Naive thymus-derived CD8-positive, alpha-beta T cell (primary cell): ENCODE measurements at regions not wholly inside any gene's neighbourhood (a gene's known extent, or its start where the extent isn't known, plus 50 kb on each side); places are given as distances from the start of the nearest gene placed in this dataset.

Experiments used
- ATAC-seq, 2 donors: fragments of 150-1000 bp; cut with Tn5 transposase in 1 of 2; sonication (Bioruptor Pico), chemical (Tn5 transposase) in 1 of 2; 1 replicate in 1 of 2; 2 replicates in 1 of 2; pipeline ENCODE4 v1.10.0; 2021; ENCODE audit warnings: mild to moderate bottlenecking in 2 of 2, moderate library complexity in 2 of 2
- POLR2A ChIA-PET: fragments of 350-600 bp; sonication (Branson Sonifier 250); formaldehyde crosslinking; loops from one replicate; lab custom pipeline; 2021; ENCODE audit warnings: antibody characterized with exemption; lab: Charles Lee
- DNase-seq, 10 donors: peaks; one replicate each; pipeline versions ENCODE4 v3.0.0 to v3.0.0-alpha.2; 2020 to 2022
- H3K27ac Mint-ChIP-seq, 10 donors: one replicate each; pipeline ENCODE4 v1.8.0; 2020 to 2022; ENCODE audit warnings: mild to moderate bottlenecking in 10 of 10, mixed read lengths in 10 of 10, moderate library complexity in 4 of 10, inconsistent platforms in 1 of 10
- H3K27me3 Mint-ChIP-seq, 5 donors: one replicate each; pipeline ENCODE4 v1.8.0; 2021 to 2022; ENCODE audit warnings: mixed read lengths in 5 of 5
- H3K36me3 Mint-ChIP-seq, 3 donors: one replicate each; pipeline ENCODE4 v1.8.0; 2020 to 2022; ENCODE audit warnings: mixed read lengths in 3 of 3, mild to moderate bottlenecking in 2 of 3, inconsistent platforms in 1 of 3
- H3K4me1 Mint-ChIP-seq, 4 donors: one replicate each; pipeline ENCODE4 v1.8.0; 2021 to 2022; ENCODE audit warnings: mixed read lengths in 4 of 4
- H3K4me3 Mint-ChIP-seq, 10 donors: one replicate each; pipeline ENCODE4 v1.8.0; 2020 to 2022; ENCODE audit warnings: mild to moderate bottlenecking in 10 of 10, mixed read lengths in 10 of 10, moderate library complexity in 6 of 10, inconsistent platforms in 1 of 10
- H3K9me3 Mint-ChIP-seq, 9 donors: one replicate each; pipeline ENCODE4 v1.8.0; 2020 to 2022; ENCODE audit warnings: mixed read lengths in 9 of 9, mild to moderate bottlenecking in 3 of 9, inconsistent platforms in 1 of 9, moderate library complexity in 1 of 9

DNA sequence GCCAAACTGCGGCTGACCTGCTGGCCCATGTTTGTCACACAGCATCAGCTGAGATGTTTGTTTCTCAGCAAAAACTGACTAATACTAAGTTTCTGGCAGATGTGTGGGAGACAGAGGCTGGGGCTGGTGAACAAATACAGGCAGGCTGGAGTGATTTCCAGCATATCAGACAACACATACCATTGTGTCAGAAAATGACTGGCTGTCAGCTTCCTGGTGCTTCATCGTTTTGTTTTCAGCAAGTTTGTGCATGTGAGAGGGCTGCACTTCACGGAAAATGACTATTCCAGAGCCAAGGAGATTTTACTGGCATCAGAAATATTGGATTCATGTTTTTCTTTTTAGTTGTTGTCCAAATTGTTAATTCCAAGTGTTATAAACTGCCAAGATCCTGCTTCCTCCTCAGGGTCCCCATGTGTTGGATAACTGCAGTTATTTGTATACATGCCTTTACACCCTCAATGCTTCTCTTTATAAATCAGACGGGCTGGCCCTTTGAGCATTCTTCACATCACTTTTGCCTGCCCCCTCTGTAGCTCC lies 145.7 kb downstream of the GALC start:
- no peak for ATAC-seq
- Mint-ChIP-seq H3K27ac (no peak overlapping the region), H3K9me3 (peaks cover 0 to 3% (median 0%) of the 10 kb centered on the region in 9 donors), H3K27me3 (peaks cover 9 to 23% (median 18%) of the 10 kb centered on the region in 5 donors), H3K4me3 (no peak overlapping the region), H3K4me1 (no peaks in the 10 kb centered on the region), H3K36me3 (no peaks in the 10 kb centered on the region)
- POLR2A ChIA-PET = no interaction called here
- DNase-seq = no peak

DNA sequence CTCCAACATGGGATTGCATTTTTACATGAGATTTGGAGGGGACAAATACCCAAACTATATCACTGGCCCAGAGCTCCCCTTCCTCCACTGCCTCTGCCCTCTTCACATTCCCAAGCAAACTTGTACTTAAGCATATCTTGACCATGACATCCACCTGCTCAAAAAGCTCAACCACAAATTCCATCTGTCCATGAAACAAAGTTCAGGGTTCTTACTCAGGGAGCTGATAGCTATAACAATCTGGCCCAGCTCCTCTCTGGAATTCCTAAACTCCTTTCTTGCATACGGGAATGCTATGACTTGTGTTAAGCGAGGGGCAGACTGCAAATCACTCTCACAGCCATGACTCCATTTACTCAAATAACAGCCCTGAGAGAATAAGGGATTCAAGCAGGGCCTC lies 152.1 kb downstream of the GALC start:
- POLR2A ChIA-PET = no interaction called here
- H3K4me1 Mint-ChIP-seq = no peaks in the 10 kb centered on the region

GRCh38 chr14:87838931-87839330 lies 154.1 kb downstream of the GALC start:
- H3K4me3 Mint-ChIP-seq = no peak overlapping the region
- H3K36me3 Mint-ChIP-seq = no peaks in the 10 kb centered on the region
- no peaks in the 10 kb centered on the region for H3K4me1 Mint-ChIP-seq
- ATAC-seq (no peak), DNase-seq (no peak)
- no peaks in the 10 kb centered on the region for H3K9me3 Mint-ChIP-seq
- POLR2A ChIA-PET = no interaction called here
- H3K27me3 Mint-ChIP-seq = peaks cover 0 to 28% (median 7%) of the 10 kb centered on the region in 5 donors
- H3K27ac Mint-ChIP-seq = no peak overlapping the region

More for the DNA sequence above, 152.1 kb downstream of the GALC start:
- no peaks in the 10 kb centered on the region for H3K36me3 Mint-ChIP-seq
- DNase-seq (no peak), ATAC-seq (no peak)
- H3K9me3 Mint-ChIP-seq = no peaks in the 10 kb centered on the region
- peaks cover 0 to 26% (median 10%) of the 10 kb centered on the region in 5 donors for H3K27me3 Mint-ChIP-seq
- no peak overlapping the region for H3K4me3 Mint-ChIP-seq
- no peak overlapping the region for H3K27ac Mint-ChIP-seq

DNA sequence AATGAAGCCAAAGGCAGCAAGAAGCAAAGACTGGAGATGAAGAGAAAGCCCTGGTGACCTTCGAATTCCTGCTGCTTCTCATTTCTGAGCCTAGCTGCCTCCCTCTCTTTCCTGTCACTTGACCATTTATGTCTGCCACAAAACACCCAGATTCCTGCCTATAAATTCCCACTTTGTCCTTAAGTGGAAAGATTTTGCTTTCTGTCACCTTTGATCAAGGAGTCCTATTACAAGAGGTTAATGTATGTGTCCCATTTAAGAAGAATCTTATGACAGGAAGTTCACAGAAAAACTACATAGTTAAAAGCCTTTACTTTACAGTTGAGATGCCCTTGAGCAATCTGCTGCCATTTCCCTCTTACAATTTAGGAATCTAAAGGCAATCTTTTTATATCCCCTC lies 155.7 kb downstream of the GALC start:
- Mint-ChIP-seq H3K9me3 (peaks cover 0 to 6% (median 0%) of the 10 kb centered on the region in 9 donors), H3K4me3 (no peak overlapping the region), H3K27me3 (peaks cover 0 to 28% (median 10%) of the 10 kb centered on the region in 5 donors), H3K36me3 (no peaks in the 10 kb centered on the region), H3K27ac (no peak overlapping the region), H3K4me1 (no peaks in the 10 kb centered on the region)
- no peak for DNase-seq
- POLR2A ChIA-PET = no interaction called here
- no peak for ATAC-seq

DNA sequence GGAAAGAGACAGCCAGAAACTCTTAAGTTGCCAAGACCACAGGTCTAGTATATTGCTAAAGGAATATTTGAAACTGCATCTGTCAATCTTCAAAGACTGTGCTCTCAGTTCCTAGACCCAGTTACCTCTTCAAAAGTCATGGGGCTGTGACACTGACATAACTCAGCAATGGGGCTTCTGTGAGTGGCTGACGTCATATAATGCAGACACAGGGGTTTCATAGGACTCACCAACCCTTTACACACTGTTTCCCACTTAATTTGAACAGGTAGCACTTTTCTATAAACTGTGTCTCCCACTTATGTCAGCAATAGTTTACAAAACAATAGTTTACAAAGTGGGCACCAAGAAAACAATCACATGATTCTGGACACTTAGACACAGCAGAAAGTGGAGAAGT lies 158.4 kb downstream of the GALC start:
- Mint-ChIP-seq H3K4me3 (no peak overlapping the region), H3K27ac (no peak overlapping the region), H3K27me3 (peaks cover 2 to 47% (median 10%) of the 10 kb centered on the region in 5 donors), H3K36me3 (no peaks in the 10 kb centered on the region), H3K4me1 (no peaks in the 10 kb centered on the region), H3K9me3 (peaks cover 0 to 9% (median 0%) of the 10 kb centered on the region in 9 donors)
- POLR2A ChIA-PET = no interaction called here
- DNase-seq (no peak), ATAC-seq (no peak)

DNA sequence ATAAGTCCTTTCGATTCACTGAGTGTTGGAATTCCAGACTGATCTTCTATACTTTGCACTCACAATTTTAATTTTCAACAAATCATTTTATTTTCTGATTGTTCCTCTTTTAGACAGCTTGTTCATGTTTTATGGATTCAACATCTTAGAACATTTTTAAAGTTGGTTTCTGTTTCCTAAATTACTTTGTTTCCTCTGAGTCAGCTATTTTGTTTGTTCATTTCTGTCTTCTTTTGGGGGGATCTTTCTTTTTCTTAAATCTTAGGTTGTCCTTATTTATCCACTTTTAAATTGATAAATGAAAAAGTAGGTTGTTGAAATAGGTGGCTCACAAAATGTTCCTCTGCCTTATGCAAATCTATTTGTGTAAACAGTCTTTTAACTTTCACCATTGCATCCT lies 160.0 kb downstream of the GALC start:
- no peak overlapping the region for H3K4me3 Mint-ChIP-seq
- DNase-seq (no peak), ATAC-seq (no peak)
- H3K27ac Mint-ChIP-seq = no peak overlapping the region
- no peaks in the 10 kb centered on the region for H3K4me1 Mint-ChIP-seq
- no peaks in the 10 kb centered on the region for H3K36me3 Mint-ChIP-seq
- POLR2A ChIA-PET = no interaction called here
- H3K27me3 Mint-ChIP-seq = peaks cover 6 to 45% (median 10%) of the 10 kb centered on the region in 5 donors
- H3K9me3 Mint-ChIP-seq = peaks cover 0 to 9% (median 0%) of the 10 kb centered on the region in 9 donors

- no peaks in the 10 kb centered on the region for H3K36me3 Mint-ChIP-seq
- POLR2A ChIA-PET = no interaction called here
- H3K4me3 Mint-ChIP-seq = no peak overlapping the region
- H3K9me3 Mint-ChIP-seq = peaks cover 0 to 9% (median 0%) of the 10 kb centered on the region in 9 donors
- H3K27ac Mint-ChIP-seq = no peak overlapping the region
- H3K4me1 Mint-ChIP-seq = no peaks in the 10 kb centered on the region
- H3K27me3 Mint-ChIP-seq = peaks cover 5 to 36% (median 10%) of the 10 kb centered on the region in 5 donors
- DNase-seq (no peak), ATAC-seq (no peak)
Observed at GRCh38 chr14:87830443-87831096, 162.4 kb downstream of the GALC start.

GRCh38 chr14:87829543-87829942 lies 163.4 kb downstream of the GALC start:
- DNase-seq (no peak), ATAC-seq (no peak)
- Mint-ChIP-seq H3K4me3 (no peak overlapping the region), H3K4me1 (no peaks in the 10 kb centered on the region), H3K36me3 (no peaks in the 10 kb centered on the region), H3K27ac (no peak overlapping the region), H3K27me3 (peaks cover 5 to 29% (median 8%) of the 10 kb centered on the region in 5 donors), H3K9me3 (peaks cover 0 to 9% (median 0%) of the 10 kb centered on the region in 9 donors)
- POLR2A ChIA-PET = no interaction called here

GRCh38 chr14:87824266-87824665 lies 168.7 kb downstream of the GALC start:
- no peak overlapping the region for H3K27ac Mint-ChIP-seq
- peaks cover 0 to 2% (median 0%) of the 10 kb centered on the region in 9 donors for H3K9me3 Mint-ChIP-seq
- no peaks in the 10 kb centered on the region for H3K36me3 Mint-ChIP-seq
- DNase-seq (no peak), ATAC-seq (no peak)
- peaks cover 1 to 9% (median 4%) of the 10 kb centered on the region in 5 donors for H3K27me3 Mint-ChIP-seq
- H3K4me3 Mint-ChIP-seq = no peak overlapping the region
- POLR2A ChIA-PET = no interaction called here
- no peaks in the 10 kb centered on the region for H3K4me1 Mint-ChIP-seq

GRCh38 chr14:87816416-87816815 lies 176.6 kb downstream of the GALC start:
- H3K9me3 Mint-ChIP-seq = peaks cover 0 to 23% (median 14%) of the 10 kb centered on the region in 9 donors

GRCh38 chr14:87815121-87815520 lies 177.9 kb downstream of the GALC start:
- DNase-seq = peak in 1 of 10 donors; percentile 60
- Mint-ChIP-seq H3K36me3 (peaks cover 0 to 16% (median 0%) of the 10 kb centered on the region in 3 donors), H3K4me3 (no peak overlapping the region), H3K9me3 (peaks cover 0 to 23% (median 14%) of the 10 kb centered on the region in 9 donors), H3K27me3 (peaks cover 8 to 36% (median 11%) of the 10 kb centered on the region in 5 donors), H3K27ac (peak overlapping the region in 1 of 10 donors; percentile 40), H3K4me1 (no peaks in the 10 kb centered on the region)
- POLR2A ChIA-PET = no interaction called here
- no peak for ATAC-seq

More at GRCh38 chr14:87816416-87816815, 176.6 kb downstream of the GALC start:
- DNase-seq (no peak), ATAC-seq (no peak)
- Mint-ChIP-seq H3K36me3 (peaks cover 0 to 16% (median 0%) of the 10 kb centered on the region in 3 donors), H3K27ac (no peak overlapping the region), H3K4me3 (no peak overlapping the region), H3K4me1 (no peaks in the 10 kb centered on the region), H3K27me3 (peaks cover 6 to 27% (median 9%) of the 10 kb centered on the region in 5 donors)
- POLR2A ChIA-PET = no interaction called here

GRCh38 chr14:87813686-87814085 lies 179.3 kb downstream of the GALC start:
- H3K9me3 Mint-ChIP-seq = peaks cover 0 to 16% (median 10%) of the 10 kb centered on the region in 9 donors
- DNase-seq = no peak
- no peak for ATAC-seq
- peaks cover 7 to 47% (median 13%) of the 10 kb centered on the region in 5 donors for H3K27me3 Mint-ChIP-seq
- no peak overlapping the region for H3K4me3 Mint-ChIP-seq
- POLR2A ChIA-PET = no interaction called here
- peaks cover 0 to 1% (median 0%) of the 10 kb centered on the region in 4 donors for H3K4me1 Mint-ChIP-seq
- H3K27ac Mint-ChIP-seq = no peak overlapping the region
- H3K36me3 Mint-ChIP-seq = peaks cover 0 to 16% (median 0%) of the 10 kb centered on the region in 3 donors

DNA sequence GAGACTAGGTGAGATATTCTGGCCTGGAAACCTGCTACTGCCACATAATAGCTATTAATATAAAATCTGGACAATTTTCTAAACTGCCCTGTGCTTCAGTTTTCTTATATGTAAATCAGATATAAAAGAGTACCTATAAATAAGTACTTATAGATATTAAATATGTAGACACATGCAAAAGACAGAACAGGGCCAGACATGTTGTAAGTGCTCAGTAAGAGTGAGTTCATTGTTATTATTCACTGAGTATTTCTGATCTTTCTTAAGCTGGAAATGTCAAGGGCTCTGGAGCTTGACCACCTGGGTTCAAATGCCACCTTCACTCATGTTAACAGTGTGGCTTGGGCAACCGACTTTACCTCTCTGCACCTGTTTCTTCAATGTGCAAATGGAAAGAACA lies 179.8 kb downstream of the GALC start:
- Mint-ChIP-seq H3K36me3 (peaks cover 0 to 11% (median 0%) of the 10 kb centered on the region in 3 donors), H3K27me3 (peaks cover 5 to 44% (median 13%) of the 10 kb centered on the region in 5 donors), H3K4me1 (peaks cover 0 to 1% (median 0%) of the 10 kb centered on the region in 4 donors), H3K27ac (no peak overlapping the region), H3K9me3 (peaks cover 0 to 11% (median 8%) of the 10 kb centered on the region in 9 donors), H3K4me3 (no peak overlapping the region)
- POLR2A ChIA-PET = no interaction called here
- ATAC-seq (no peak), DNase-seq (no peak)
